ENCODE measurements at regions not wholly inside any gene's neighbourhood (a gene's known extent, or its start where the extent isn't known, plus 50 kb on each side); places are given as distances from the start of the nearest gene placed in this dataset.

GRCh38 chr9:78146241-78146640 lies 89.6 kb upstream of the CEP78 start:
- Histone ChIP-seq H3K79me2 (ENCODE audit: control insufficient read depth, insufficient read depth, low read length) (no peaks in the 10 kb centered on the region), H3K27me3 (replicated peaks in 1 of 2; ENCODE audit: control insufficient read depth in 2 of 2, insufficient read depth in 2 of 2, low read length in 1 of 2) (no peaks in the 10 kb centered on the region), H3K4me1 (ENCODE audit: control insufficient read depth, insufficient read depth, low read length) (peaks cover 7% of the 10 kb centered on the region), H3K27ac (ENCODE audit: control insufficient read depth, insufficient read depth) (no peak overlapping the region), H3K4me2 (ENCODE audit: control insufficient read depth, insufficient read depth) (no peak overlapping the region), H4K20me1 (ENCODE audit: control insufficient read depth, insufficient read depth) (no peaks in the 10 kb centered on the region), H3K9ac (ENCODE audit: control insufficient read depth, insufficient read depth, low read length) (no peak overlapping the region), H2AFZ (ENCODE audit: control insufficient read depth, low read depth, low read length) (no peak overlapping the region), H3K4me3 (no peak overlapping the region), H3K36me3 (ENCODE audit: control insufficient read depth in 2 of 2, insufficient read depth in 2 of 2, low read length in 1 of 2) (no peaks in the 10 kb centered on the region), H3K9me3 (replicated peaks; ENCODE audit: control insufficient read depth, insufficient read depth, low read length) (peaks cover 4% of the 10 kb centered on the region; the same call in 1 of the 3 replicates)
- SMC1A ChIA-PET (ENCODE audit: uncharacterized antibody, unreplicated experiment): interaction anchor here (0.6 to 0.9 kb wide), 4 partner anchors 10 to 50 kb away, joined by 3 read pairs; no protein-coding TSS in a partner anchor
- in situ Hi-C loops (cut with MboI): no loop called here
- CTCF ChIA-PET: interaction anchor here (1.1 to 1.2 kb wide), 2 partner anchors 10 to 25 kb away, joined by 3 read pairs; no protein-coding TSS in a partner anchor
- no peak for FAIRE-seq
- RAD21 ChIA-PET (ENCODE audit: unreplicated experiment): interaction anchor here (1.0 kb wide), 1 partner anchor 13 kb away, joined by 3 read pairs; no protein-coding TSS in a partner anchor
- intact Hi-C loops (cut with micrococcal nuclease; ENCODE audit: unreplicated experiment): no loop called here
- BruUV-seq (replicated peaks): no TSS peak
- POLR2A ChIA-PET: no interaction called here
- ATAC-seq: no peak
- DNase-seq (ENCODE audit: low read depth, low spot score): no peak
- TF ChIP-seq TARDBP (IDR thresholded peaks at IDR 0.05; ENCODE audit: borderline replicate concordance) (no peak), BACH1 (IDR thresholded peaks at IDR 0.05; ENCODE audit: borderline replicate concordance) (no peak), PML (IDR thresholded peaks at IDR 0.05; ENCODE audit: low read length) (no peak), PAX5 (IDR thresholded peaks at IDR 0.05; ENCODE audit: borderline replicate concordance, low read depth, low read length) (no peak), HDAC2 (IDR thresholded peaks at IDR 0.05) (no peak), YY1 (IDR thresholded peaks at IDR 0.05; ENCODE audit: low read depth, low read length) (no peak), REST (IDR thresholded peaks at IDR 0.05; ENCODE audit: low read depth, low read length) (no peak), TBL1XR1 (IDR thresholded peaks at IDR 0.05; ENCODE audit: low read depth, low read length) (no peak), ATF3 (IDR thresholded peaks at IDR 0.05; ENCODE audit: borderline replicate concordance, extremely low read depth, low read depth, low read length) (no peak), ZNF274 (IDR thresholded peaks at IDR 0.05; ENCODE audit: insufficient read depth, insufficient read length) (no peak), ZBTB40 (IDR thresholded peaks at IDR 0.05; ENCODE audit: borderline replicate concordance) (no peak), GABPA (IDR thresholded peaks at IDR 0.05; ENCODE audit: low read depth) (no peak), IRF3 (IDR thresholded peaks at IDR 0.05) (no peak), ZSCAN29 (IDR thresholded peaks at IDR 0.05) (no peak), RBBP5 (conservative IDR thresholded peaks at IDR 0.05) (no peak), SIN3A (IDR thresholded peaks at IDR 0.05; ENCODE audit: low read depth, low read length) (no peak), CBX3 (IDR thresholded peaks at IDR 0.05; ENCODE audit: borderline replicate concordance, low read depth) (no peak)
